GM12892 (cell line): ENCODE measurements at regions not wholly inside any gene's neighbourhood (a gene's known extent, or its start where the extent isn't known, plus 50 kb on each side); places are given as distances from the start of the nearest gene placed in this dataset.

ENCODE experiments used
- POLR2A ChIP-seq: IDR thresholded peaks from 2 replicates; pipeline ENCODE4 v1.6.1; 2011; ENCODE audit warnings: low read depth, low read length, control low read depth
- POLR2AphosphoS5 ChIP-seq: IDR thresholded peaks from 2 replicates; pipeline ENCODE4 v1.6.1; 2011; ENCODE audit warnings: low read depth, low read length, control low read depth
- TAF1 ChIP-seq: IDR thresholded peaks from 2 replicates; pipeline ENCODE4 v1.6.1; 2011; ENCODE audit warnings: low read depth, mild to moderate bottlenecking, control low read depth, low read length, borderline replicate concordance

DNA sequence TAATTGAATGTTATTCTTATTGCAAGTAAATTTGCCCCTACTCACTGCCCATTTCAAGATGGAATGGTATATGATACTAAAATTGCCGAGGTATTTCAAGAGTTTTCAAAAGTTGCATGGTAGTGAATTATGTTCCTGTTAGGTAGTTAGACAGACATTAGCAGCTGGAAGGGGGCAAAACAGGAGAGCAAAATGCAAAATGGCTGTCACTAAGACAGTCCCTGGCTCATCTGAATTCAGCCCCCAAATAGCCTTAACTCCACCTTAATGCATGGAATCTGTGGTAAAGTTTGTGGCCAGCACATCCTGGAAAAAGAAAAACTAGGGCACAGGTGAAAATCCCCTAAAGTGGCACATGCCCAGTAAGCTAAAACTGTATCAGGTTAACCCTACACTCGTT is 894.9 kb downstream of the NXPH1 start:
- TF ChIP-seq POLR2A (no peak), POLR2AphosphoS5 (no peak), TAF1 (no peak)
